ENCODE measurements at regions not wholly inside any gene's neighbourhood (a gene's known extent, or its start where the extent isn't known, plus 50 kb on each side); places are given as distances from the start of the nearest gene placed in this dataset.

GRCh38 chr10:36506697-36507496, 618.5 kb upstream of the ANKRD30A start:
- TF ChIP-seq NFIC (IDR thresholded peaks at IDR 0.05), result no peak

GRCh38 chr10:36506261-36506660, 619.1 kb upstream of the ANKRD30A start:
- TF ChIP-seq FOXM1 (IDR thresholded peaks at IDR 0.05; ENCODE audit: borderline replicate concordance, low read depth), result no peak
- no peak for TF ChIP-seq YY1 (IDR thresholded peaks at IDR 0.05; ENCODE audit: low read depth)
- TF ChIP-seq CREB1 (IDR thresholded peaks at IDR 0.05; ENCODE audit: low read depth), result no peak
- no peak for TF ChIP-seq TCF12 (IDR thresholded peaks at IDR 0.05; ENCODE audit: low read depth)
- TF ChIP-seq NFIC (IDR thresholded peaks at IDR 0.05), result no peak
- TF ChIP-seq REST (IDR thresholded peaks at IDR 0.05; ENCODE audit: low read depth), result no peak
- no peak for TF ChIP-seq EGR1 (IDR thresholded peaks at IDR 0.05)
- no peak for TF ChIP-seq RAD21 (IDR thresholded peaks at IDR 0.05; ENCODE audit: low read depth)
- TF ChIP-seq ZBTB7A (IDR thresholded peaks at IDR 0.05; ENCODE audit: low read depth), result no peak
- no peak for TF ChIP-seq MAX (IDR thresholded peaks at IDR 0.05)
- no peak for TF ChIP-seq CEBPB (IDR thresholded peaks at IDR 0.05)
- no peak for TF ChIP-seq TAF1 (IDR thresholded peaks at IDR 0.05; ENCODE audit: low read depth)
- no peak for TF ChIP-seq USF1 (IDR thresholded peaks at IDR 0.05)
- no peak for TF ChIP-seq TEAD4 (IDR thresholded peaks at IDR 0.05)
- no peak for TF ChIP-seq EP300 (IDR thresholded peaks at IDR 0.05; ENCODE audit: borderline replicate concordance)

- TF ChIP-seq TAF1 (IDR thresholded peaks at IDR 0.05; ENCODE audit: low read depth), result no peak
- TF ChIP-seq EP300 (IDR thresholded peaks at IDR 0.05; ENCODE audit: borderline replicate concordance), result no peak
- TF ChIP-seq MAX (IDR thresholded peaks at IDR 0.05), result no peak
- no peak for TF ChIP-seq ZBTB7A (IDR thresholded peaks at IDR 0.05; ENCODE audit: low read depth)
- TF ChIP-seq TEAD4 (IDR thresholded peaks at IDR 0.05), result no peak
- TF ChIP-seq REST (IDR thresholded peaks at IDR 0.05; ENCODE audit: low read depth), result no peak
- no peak for TF ChIP-seq CEBPB (IDR thresholded peaks at IDR 0.05)
- no peak for TF ChIP-seq NFIC (IDR thresholded peaks at IDR 0.05)
- TF ChIP-seq CREB1 (IDR thresholded peaks at IDR 0.05; ENCODE audit: low read depth), result no peak
- no peak for TF ChIP-seq FOXM1 (IDR thresholded peaks at IDR 0.05; ENCODE audit: borderline replicate concordance, low read depth)
- TF ChIP-seq YY1 (IDR thresholded peaks at IDR 0.05; ENCODE audit: low read depth), result no peak
- TF ChIP-seq TCF12 (IDR thresholded peaks at IDR 0.05; ENCODE audit: low read depth), result no peak
- TF ChIP-seq RAD21 (IDR thresholded peaks at IDR 0.05; ENCODE audit: low read depth), result no peak
- no peak for TF ChIP-seq USF1 (IDR thresholded peaks at IDR 0.05)
- no peak for TF ChIP-seq EGR1 (IDR thresholded peaks at IDR 0.05)
Observed at GRCh38 chr10:36504758-36505157, 620.6 kb upstream of the ANKRD30A start.

GRCh38 chr10:36500266-36500665, 625.1 kb upstream of the ANKRD30A start:
- TF ChIP-seq YY1 (IDR thresholded peaks at IDR 0.05; ENCODE audit: low read depth) (no peak), USF1 (IDR thresholded peaks at IDR 0.05) (no peak), EGR1 (IDR thresholded peaks at IDR 0.05) (no peak), MAX (IDR thresholded peaks at IDR 0.05) (no peak), RAD21 (IDR thresholded peaks at IDR 0.05; ENCODE audit: low read depth) (no peak), EP300 (IDR thresholded peaks at IDR 0.05; ENCODE audit: borderline replicate concordance) (no peak), TAF1 (IDR thresholded peaks at IDR 0.05; ENCODE audit: low read depth) (no peak), NFIC (IDR thresholded peaks at IDR 0.05) (no peak), TCF12 (IDR thresholded peaks at IDR 0.05; ENCODE audit: low read depth) (no peak), CEBPB (IDR thresholded peaks at IDR 0.05) (no peak), FOXM1 (IDR thresholded peaks at IDR 0.05; ENCODE audit: borderline replicate concordance, low read depth) (no peak), TEAD4 (IDR thresholded peaks at IDR 0.05) (no peak), CREB1 (IDR thresholded peaks at IDR 0.05; ENCODE audit: low read depth) (no peak), REST (IDR thresholded peaks at IDR 0.05; ENCODE audit: low read depth) (no peak), ZBTB7A (IDR thresholded peaks at IDR 0.05; ENCODE audit: low read depth) (no peak)
